Astrocyte (in vitro differentiated cells and primary cell): ENCODE measurements at regions not wholly inside any gene's neighbourhood (a gene's known extent, or its start where the extent isn't known, plus 50 kb on each side); places are given as distances from the start of the nearest gene placed in this dataset.

Experiments used
- EZH2 ChIP-seq: IDR thresholded peaks from 2 replicates; pipeline ENCODE4 v1.6.1; 2012; ENCODE audit warnings: mild to moderate bottlenecking, low read length, inconsistent platforms; ENCODE audit not compliant: insufficient read depth
- TF ChIP-seq, protein P1 (sequence below): IDR thresholded peaks from 2 replicates; pipeline ENCODE4 v1.5.1; 2011; ENCODE audit warnings: low read depth, mild to moderate bottlenecking, inconsistent platforms, low read length, moderate library complexity; ENCODE audit not compliant: insufficient read depth

GRCh38 chr15:91530279-91530678 lies 323.2 kb upstream of the SLCO3A1 start:
- TF ChIP-seq EZH2, result no peak
- TF ChIP-seq, protein P1, sequence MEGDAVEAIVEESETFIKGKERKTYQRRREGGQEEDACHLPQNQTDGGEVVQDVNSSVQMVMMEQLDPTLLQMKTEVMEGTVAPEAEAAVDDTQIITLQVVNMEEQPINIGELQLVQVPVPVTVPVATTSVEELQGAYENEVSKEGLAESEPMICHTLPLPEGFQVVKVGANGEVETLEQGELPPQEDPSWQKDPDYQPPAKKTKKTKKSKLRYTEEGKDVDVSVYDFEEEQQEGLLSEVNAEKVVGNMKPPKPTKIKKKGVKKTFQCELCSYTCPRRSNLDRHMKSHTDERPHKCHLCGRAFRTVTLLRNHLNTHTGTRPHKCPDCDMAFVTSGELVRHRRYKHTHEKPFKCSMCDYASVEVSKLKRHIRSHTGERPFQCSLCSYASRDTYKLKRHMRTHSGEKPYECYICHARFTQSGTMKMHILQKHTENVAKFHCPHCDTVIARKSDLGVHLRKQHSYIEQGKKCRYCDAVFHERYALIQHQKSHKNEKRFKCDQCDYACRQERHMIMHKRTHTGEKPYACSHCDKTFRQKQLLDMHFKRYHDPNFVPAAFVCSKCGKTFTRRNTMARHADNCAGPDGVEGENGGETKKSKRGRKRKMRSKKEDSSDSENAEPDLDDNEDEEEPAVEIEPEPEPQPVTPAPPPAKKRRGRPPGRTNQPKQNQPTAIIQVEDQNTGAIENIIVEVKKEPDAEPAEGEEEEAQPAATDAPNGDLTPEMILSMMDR, result no peak
